GM23248 (cell line): ENCODE measurements at regions not wholly inside any gene's neighbourhood (a gene's known extent, or its start where the extent isn't known, plus 50 kb on each side); places are given as distances from the start of the nearest gene placed in this dataset.

ENCODE experiments used
- EZH2 ChIP-seq: fragments of 200-600 bp; sonication (generic); IDR thresholded peaks from 2 replicates; pipeline ENCODE4 v1.6.1; 2018; ENCODE audit warnings: antibody characterized with exemption, mild to moderate bottlenecking; ENCODE audit not compliant: insufficient read depth, poor library complexity, severe bottlenecking
- EZH2phosphoT487 ChIP-seq: fragments of 200-600 bp; sonication (generic); IDR thresholded peaks from 2 replicates; pipeline ENCODE4 v1.6.1; 2018; ENCODE audit warnings: antibody characterized with exemption, moderate library complexity, mild to moderate bottlenecking, low read depth; ENCODE audit not compliant: insufficient read depth

GRCh38 chr2:10216677-10217488, 85.8 kb upstream of the HPCAL1 start:
- TF ChIP-seq EZH2 (no peak), EZH2phosphoT487 (no peak)
